22Rv1 (cell line): ENCODE measurements at regions not wholly inside any gene's neighbourhood (a gene's known extent, or its start where the extent isn't known, plus 50 kb on each side); places are given as distances from the start of the nearest gene placed in this dataset.

Experiments
- ZFX ChIP-seq: fragments of 450-650 bp; IDR thresholded peaks from 2 replicates; pipeline ENCODE4 v1.6.1; 2017; ENCODE audit warnings: antibody characterized with exemption, borderline replicate concordance
- TF ChIP-seq, protein P1 (sequence below): fragments of 450-650 bp; IDR thresholded peaks from 2 replicates; pipeline ENCODE4 v1.5.1; 2017; ENCODE audit warnings: mild to moderate bottlenecking

DNA sequence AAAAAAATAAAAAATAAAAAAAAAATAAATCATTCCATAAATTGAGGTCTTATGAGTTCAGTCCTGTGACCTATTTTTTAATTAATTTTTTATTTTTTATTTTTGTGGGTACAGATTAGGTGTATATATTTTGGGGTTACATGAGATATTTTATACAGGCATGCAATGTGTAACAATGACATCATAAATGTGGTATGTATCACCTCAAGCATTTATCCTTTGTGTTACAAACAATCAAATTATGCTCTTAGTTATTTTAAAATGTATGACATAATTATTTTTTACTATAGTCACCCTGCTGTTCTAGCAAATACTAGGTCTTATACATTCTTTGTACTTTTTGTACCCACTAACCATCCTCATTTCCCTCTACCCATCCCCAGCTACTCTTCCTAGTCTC, 537.9 kb downstream of the HINT1 start:
- TF ChIP-seq, protein P1, sequence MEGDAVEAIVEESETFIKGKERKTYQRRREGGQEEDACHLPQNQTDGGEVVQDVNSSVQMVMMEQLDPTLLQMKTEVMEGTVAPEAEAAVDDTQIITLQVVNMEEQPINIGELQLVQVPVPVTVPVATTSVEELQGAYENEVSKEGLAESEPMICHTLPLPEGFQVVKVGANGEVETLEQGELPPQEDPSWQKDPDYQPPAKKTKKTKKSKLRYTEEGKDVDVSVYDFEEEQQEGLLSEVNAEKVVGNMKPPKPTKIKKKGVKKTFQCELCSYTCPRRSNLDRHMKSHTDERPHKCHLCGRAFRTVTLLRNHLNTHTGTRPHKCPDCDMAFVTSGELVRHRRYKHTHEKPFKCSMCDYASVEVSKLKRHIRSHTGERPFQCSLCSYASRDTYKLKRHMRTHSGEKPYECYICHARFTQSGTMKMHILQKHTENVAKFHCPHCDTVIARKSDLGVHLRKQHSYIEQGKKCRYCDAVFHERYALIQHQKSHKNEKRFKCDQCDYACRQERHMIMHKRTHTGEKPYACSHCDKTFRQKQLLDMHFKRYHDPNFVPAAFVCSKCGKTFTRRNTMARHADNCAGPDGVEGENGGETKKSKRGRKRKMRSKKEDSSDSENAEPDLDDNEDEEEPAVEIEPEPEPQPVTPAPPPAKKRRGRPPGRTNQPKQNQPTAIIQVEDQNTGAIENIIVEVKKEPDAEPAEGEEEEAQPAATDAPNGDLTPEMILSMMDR, result no peak
- TF ChIP-seq ZFX, result no peak
